ENCODE measurements at regions not wholly inside any gene's neighbourhood (a gene's known extent, or its start where the extent isn't known, plus 50 kb on each side); places are given as distances from the start of the nearest gene placed in this dataset.

DNA sequence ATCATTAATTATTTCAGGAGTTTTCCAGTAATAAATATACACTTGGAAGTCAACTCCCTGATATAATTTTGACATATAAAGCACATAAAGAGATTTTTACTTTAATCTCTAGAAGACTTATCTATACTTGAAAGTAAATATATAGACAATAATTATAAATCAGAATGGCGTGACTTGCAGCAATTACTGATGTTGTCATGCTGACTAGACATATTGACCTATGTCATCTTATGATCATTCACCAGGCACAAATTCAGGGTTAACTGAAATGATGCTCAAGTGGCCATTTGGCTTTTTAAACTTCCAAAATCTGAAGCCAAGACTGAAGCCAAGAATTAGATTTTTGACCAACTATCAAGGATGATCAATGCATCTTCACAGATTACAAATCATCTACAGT is 192.2 kb downstream of the MCHR2 start:
- no peak overlapping the region for H4K91ac ChIP-seq (ENCODE audit: low read depth, low read length)
- H3K18ac ChIP-seq (ENCODE audit: low read length), result no peak overlapping the region
- H3K4me2 ChIP-seq (ENCODE audit: low read length), result no peak overlapping the region
- H3K9me3 ChIP-seq (ENCODE audit: insufficient read depth, low read depth, low read length), result no peaks in the 10 kb centered on the region
- H3K4me3 ChIP-seq (ENCODE audit: low read depth, low read length), result no peak overlapping the region
- H4K8ac ChIP-seq (ENCODE audit: low read depth, low read length), result no peak overlapping the region
- no peak overlapping the region for H2AFZ ChIP-seq (ENCODE audit: insufficient read depth, low read length, poor library complexity)
- no peak overlapping the region for H2BK12ac ChIP-seq (ENCODE audit: low read length)
- H3K36me3 ChIP-seq (ENCODE audit: control insufficient read depth in 1 of 2, insufficient read depth in 2 of 2, low read length in 2 of 2), result no peaks in the 10 kb centered on the region
- H2AK5ac ChIP-seq (ENCODE audit: low read length), result no peak overlapping the region
- no peaks in the 10 kb centered on the region for H3K79me1 ChIP-seq (ENCODE audit: low read length)
- H3K27me3 ChIP-seq (ENCODE audit: insufficient read depth, low read length), result no peaks in the 10 kb centered on the region
- H3K14ac ChIP-seq (ENCODE audit: low read length), result no peak overlapping the region
- H3K4ac ChIP-seq (ENCODE audit: low read depth, low read length), result no peak overlapping the region
- H3K9ac ChIP-seq (ENCODE audit: low read length), result no peak overlapping the region
- H2BK120ac ChIP-seq (ENCODE audit: insufficient read depth, low read length, poor library complexity), result no peak overlapping the region
- DNase-seq, result no peak
- no peak overlapping the region for H2BK5ac ChIP-seq (ENCODE audit: low read depth, low read length, poor library complexity)
- no peaks in the 10 kb centered on the region for H3K4me1 ChIP-seq (ENCODE audit: control insufficient read depth in 1 of 2, insufficient read depth in 2 of 2, low read length in 2 of 2)
- H3K23ac ChIP-seq (ENCODE audit: low read length), result no peak overlapping the region
- no peak overlapping the region for H4K12ac ChIP-seq (ENCODE audit: low read depth, low read length)
- H3K79me2 ChIP-seq (ENCODE audit: control insufficient read depth, insufficient read depth, low read length, poor library complexity), result no peaks in the 10 kb centered on the region
- no peak overlapping the region for H3K27ac ChIP-seq (ENCODE audit: low read depth, low read length)
- no CpG with 5 or more reads among the region's 1 CpG for WGBS (ENCODE audit: extremely low coverage, insufficient coverage, insufficient read length)

DNA sequence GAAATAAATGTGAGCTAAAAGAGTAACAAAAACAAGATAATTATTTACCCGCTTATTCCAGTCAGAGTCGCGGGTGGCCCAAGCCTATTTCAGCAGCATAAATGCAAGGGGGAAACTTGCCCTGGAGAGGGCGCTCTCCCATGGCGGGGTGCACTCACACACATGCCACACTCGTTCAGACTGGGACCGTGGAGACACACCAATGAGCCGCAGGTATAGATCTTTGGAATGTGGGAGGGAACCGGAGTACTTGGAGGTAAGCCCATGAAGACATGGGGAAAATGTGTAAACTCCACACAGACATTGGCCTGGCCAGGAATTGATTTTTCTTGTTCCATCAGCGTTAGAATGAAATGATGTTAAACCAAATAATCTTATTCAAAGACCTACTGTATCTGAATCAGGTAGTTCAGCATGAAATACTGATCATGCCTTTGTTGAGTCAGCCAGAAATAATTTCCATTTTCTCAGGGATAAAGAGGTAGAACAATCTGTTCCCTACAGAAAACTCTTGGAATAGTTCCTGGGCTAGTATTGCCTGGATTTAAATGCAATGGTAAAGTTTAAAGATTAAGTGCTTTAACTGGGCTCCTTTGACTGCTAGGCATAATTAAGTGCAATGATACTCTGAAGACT is 191.5 kb downstream of the MCHR2 start:
- Histone ChIP-seq H3K4me1 (ENCODE audit: control insufficient read depth in 1 of 2, insufficient read depth in 2 of 2, low read length in 2 of 2) (no peaks in the 10 kb centered on the region), H2AFZ (ENCODE audit: insufficient read depth, low read length, poor library complexity) (no peak overlapping the region), H2BK5ac (ENCODE audit: low read depth, low read length, poor library complexity) (no peak overlapping the region), H3K79me1 (ENCODE audit: low read length) (no peaks in the 10 kb centered on the region), H3K27me3 (ENCODE audit: insufficient read depth, low read length) (no peaks in the 10 kb centered on the region), H2BK12ac (ENCODE audit: low read length) (no peak overlapping the region), H3K9ac (ENCODE audit: low read length) (no peak overlapping the region), H3K36me3 (ENCODE audit: control insufficient read depth in 1 of 2, insufficient read depth in 2 of 2, low read length in 2 of 2) (no peaks in the 10 kb centered on the region), H2AK5ac (ENCODE audit: low read length) (no peak overlapping the region), H4K8ac (ENCODE audit: low read depth, low read length) (no peak overlapping the region), H3K9me3 (ENCODE audit: insufficient read depth, low read depth, low read length) (no peaks in the 10 kb centered on the region), H2BK120ac (ENCODE audit: insufficient read depth, low read length, poor library complexity) (no peak overlapping the region), H4K91ac (ENCODE audit: low read depth, low read length) (no peak overlapping the region), H3K4me3 (ENCODE audit: low read depth, low read length) (no peak overlapping the region), H3K4ac (ENCODE audit: low read depth, low read length) (no peak overlapping the region), H3K4me2 (ENCODE audit: low read length) (no peak overlapping the region), H3K18ac (ENCODE audit: low read length) (no peak overlapping the region), H4K12ac (ENCODE audit: low read depth, low read length) (no peak overlapping the region), H3K79me2 (ENCODE audit: control insufficient read depth, insufficient read depth, low read length, poor library complexity) (no peaks in the 10 kb centered on the region), H3K14ac (ENCODE audit: low read length) (no peak overlapping the region), H3K27ac (ENCODE audit: low read depth, low read length) (no peak overlapping the region), H3K23ac (ENCODE audit: low read length) (no peak overlapping the region)
- no CpG with 5 or more reads among the region's 10 CpGs for WGBS (ENCODE audit: extremely low coverage, insufficient coverage, insufficient read length)
- peak; percentile 27 to 65 for DNase-seq

DNA sequence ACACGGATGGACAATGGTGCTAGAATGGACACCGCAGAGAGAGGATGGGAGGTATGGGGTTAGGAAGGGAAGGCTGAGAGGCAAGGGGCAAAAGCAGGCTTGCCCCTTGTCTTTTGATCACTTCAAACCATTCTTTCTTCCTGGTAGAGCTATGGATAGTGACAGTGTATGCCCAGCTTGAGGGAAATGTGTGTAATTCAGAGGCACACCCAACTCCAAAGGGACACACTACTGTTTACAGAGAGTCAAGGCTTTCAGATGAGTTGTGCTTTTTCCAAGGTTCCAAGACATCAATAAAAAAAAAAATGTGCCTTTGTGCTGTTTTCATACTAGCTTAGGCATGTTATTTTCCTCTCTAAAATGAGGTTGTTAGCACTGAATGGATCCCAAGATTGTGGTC is 185.0 kb downstream of the MCHR2 start:
- Histone ChIP-seq H2BK120ac (ENCODE audit: insufficient read depth, low read length, poor library complexity) (no peak overlapping the region), H3K14ac (ENCODE audit: low read length) (no peak overlapping the region), H3K79me1 (ENCODE audit: low read length) (peaks cover 4% of the 10 kb centered on the region), H3K27me3 (ENCODE audit: insufficient read depth, low read length) (no peaks in the 10 kb centered on the region), H3K27ac (ENCODE audit: low read depth, low read length) (no peak overlapping the region), H3K9me3 (ENCODE audit: insufficient read depth, low read depth, low read length) (no peaks in the 10 kb centered on the region), H3K23ac (ENCODE audit: low read length) (no peak overlapping the region), H2BK5ac (ENCODE audit: low read depth, low read length, poor library complexity) (no peak overlapping the region), H3K9ac (ENCODE audit: low read length) (no peak overlapping the region), H4K91ac (ENCODE audit: low read depth, low read length) (no peak overlapping the region), H3K4ac (ENCODE audit: low read depth, low read length) (no peak overlapping the region), H4K8ac (ENCODE audit: low read depth, low read length) (no peak overlapping the region), H2AFZ (ENCODE audit: insufficient read depth, low read length, poor library complexity) (no peak overlapping the region), H3K18ac (ENCODE audit: low read length) (no peak overlapping the region), H3K4me2 (ENCODE audit: low read length) (no peak overlapping the region), H3K4me1 (ENCODE audit: control insufficient read depth in 1 of 2, insufficient read depth in 2 of 2, low read length in 2 of 2) (peaks cover 0 to 5% of the 10 kb centered on the region in 2 experiments), H3K79me2 (ENCODE audit: control insufficient read depth, insufficient read depth, low read length, poor library complexity) (no peaks in the 10 kb centered on the region), H3K36me3 (ENCODE audit: control insufficient read depth in 1 of 2, insufficient read depth in 2 of 2, low read length in 2 of 2) (no peaks in the 10 kb centered on the region), H2AK5ac (ENCODE audit: low read length) (no peak overlapping the region), H2BK12ac (ENCODE audit: low read length) (no peak overlapping the region), H4K12ac (ENCODE audit: low read depth, low read length) (no peak overlapping the region), H3K4me3 (ENCODE audit: low read depth, low read length) (no peak overlapping the region)
- WGBS (ENCODE audit: extremely low coverage, insufficient coverage, insufficient read length), result no CpG with 5 or more reads among the region's 2 CpGs
- DNase-seq, result no peak

DNA sequence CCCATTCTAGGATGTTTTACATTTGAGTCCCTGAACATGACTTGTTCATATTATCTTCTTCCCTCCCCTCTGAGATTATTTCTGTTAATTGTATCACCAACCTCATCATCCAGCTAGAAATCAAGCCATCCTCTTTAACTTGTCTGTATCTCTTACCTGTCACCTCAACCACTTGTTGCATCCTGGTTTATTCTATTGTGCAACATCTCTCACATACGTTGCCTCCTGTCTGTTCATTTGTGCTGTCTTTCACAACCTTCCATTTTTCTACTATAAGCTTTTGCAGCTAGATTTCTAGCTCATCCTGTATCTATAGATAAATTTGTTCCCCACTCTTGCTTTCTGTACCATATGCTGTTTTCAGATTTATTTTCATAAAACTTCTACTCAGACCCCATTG is 183.7 kb downstream of the MCHR2 start:
- H4K12ac ChIP-seq (ENCODE audit: low read depth, low read length), result no peak overlapping the region
- no peaks in the 10 kb centered on the region for H3K9me3 ChIP-seq (ENCODE audit: insufficient read depth, low read depth, low read length)
- DNase-seq, result no peak
- WGBS (ENCODE audit: extremely low coverage, insufficient coverage, insufficient read length), result no CpG with 5 or more reads among the region's 1 CpG
- no peak overlapping the region for H3K4me3 ChIP-seq (ENCODE audit: low read depth, low read length)
- no peak overlapping the region for H3K4ac ChIP-seq (ENCODE audit: low read depth, low read length)
- H3K4me1 ChIP-seq (ENCODE audit: control insufficient read depth in 1 of 2, insufficient read depth in 2 of 2, low read length in 2 of 2), result peaks cover 0 to 5% of the 10 kb centered on the region in 2 experiments
- no peak overlapping the region for H4K8ac ChIP-seq (ENCODE audit: low read depth, low read length)
- peaks cover 4% of the 10 kb centered on the region for H3K79me1 ChIP-seq (ENCODE audit: low read length)
- H2AFZ ChIP-seq (ENCODE audit: insufficient read depth, low read length, poor library complexity), result no peak overlapping the region
- H3K27me3 ChIP-seq (ENCODE audit: insufficient read depth, low read length), result no peaks in the 10 kb centered on the region
- no peak overlapping the region for H3K4me2 ChIP-seq (ENCODE audit: low read length)
- H3K79me2 ChIP-seq (ENCODE audit: control insufficient read depth, insufficient read depth, low read length, poor library complexity), result no peaks in the 10 kb centered on the region
- no peak overlapping the region for H3K18ac ChIP-seq (ENCODE audit: low read length)
- H2BK120ac ChIP-seq (ENCODE audit: insufficient read depth, low read length, poor library complexity), result no peak overlapping the region
- H2BK5ac ChIP-seq (ENCODE audit: low read depth, low read length, poor library complexity), result no peak overlapping the region
- H3K9ac ChIP-seq (ENCODE audit: low read length), result no peak overlapping the region
- no peaks in the 10 kb centered on the region for H3K36me3 ChIP-seq (ENCODE audit: control insufficient read depth in 1 of 2, insufficient read depth in 2 of 2, low read length in 2 of 2)
- H2AK5ac ChIP-seq (ENCODE audit: low read length), result no peak overlapping the region
- no peak overlapping the region for H3K27ac ChIP-seq (ENCODE audit: low read depth, low read length)
- no peak overlapping the region for H3K23ac ChIP-seq (ENCODE audit: low read length)
- no peak overlapping the region for H3K14ac ChIP-seq (ENCODE audit: low read length)
- no peak overlapping the region for H2BK12ac ChIP-seq (ENCODE audit: low read length)
- no peak overlapping the region for H4K91ac ChIP-seq (ENCODE audit: low read depth, low read length)
